Stimulated activated CD4-positive, alpha-beta T cell treated with anti-CD3 and anti-CD28 coated beads, Interleukin-4, amount 100 ng/mL, for 4 hours (primary cell): ENCODE measurements at regions not wholly inside any gene's neighbourhood (a gene's known extent, or its start where the extent isn't known, plus 50 kb on each side); places are given as distances from the start of the nearest gene placed in this dataset.
"Not testable (repeated sequence)": the region's sequence is repeated elsewhere in the genome, so short reads cannot be mapped to it uniquely, and the experiment has no call there.

ENCODE experiments used
- DNase-seq, 2 experiments: peaks; one replicate each; pipeline ENCODE4 v3.0.0-alpha.2; 2020

DNA sequence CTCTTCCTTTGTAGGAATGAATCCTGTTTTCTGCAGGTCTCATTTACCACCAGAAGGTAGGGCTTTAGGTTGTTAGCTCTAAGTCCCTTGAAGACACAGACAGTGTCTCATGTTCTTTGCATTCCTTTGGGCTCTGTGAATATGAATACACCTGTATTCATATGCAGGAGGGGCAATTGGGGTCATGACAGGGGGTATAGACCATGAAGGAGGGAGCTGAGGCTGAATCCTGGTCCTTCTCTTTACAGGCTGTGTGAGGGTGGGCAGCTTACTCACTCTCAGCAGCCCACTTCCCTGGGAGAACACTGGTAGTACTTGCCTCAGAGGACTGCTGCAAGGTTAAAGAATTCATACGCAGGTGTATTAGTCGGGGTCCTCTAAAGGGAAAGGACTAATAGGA lies 267.2 kb upstream of the MGMT start:
- DNase-seq = no peak

DNA sequence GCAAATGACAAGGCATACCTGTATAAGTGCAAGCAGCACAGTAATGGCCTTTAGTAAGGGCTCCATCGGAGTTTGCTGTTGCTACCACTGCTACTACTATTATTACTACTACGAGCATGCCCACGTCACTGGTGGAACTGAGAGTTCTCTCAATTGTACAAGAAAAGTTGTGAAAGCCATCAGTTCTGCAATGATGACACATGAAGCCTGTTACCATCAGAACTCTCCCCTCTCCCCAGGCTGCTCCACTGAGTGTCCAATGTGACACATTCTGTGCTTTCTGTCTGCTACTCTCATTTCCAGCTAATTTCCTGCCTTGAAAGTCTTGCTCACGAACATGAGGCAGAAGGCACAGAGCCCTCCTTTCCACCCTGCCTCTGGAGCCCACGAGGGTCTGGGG lies 263.2 kb upstream of the MGMT start:
- no peak for DNase-seq

DNA sequence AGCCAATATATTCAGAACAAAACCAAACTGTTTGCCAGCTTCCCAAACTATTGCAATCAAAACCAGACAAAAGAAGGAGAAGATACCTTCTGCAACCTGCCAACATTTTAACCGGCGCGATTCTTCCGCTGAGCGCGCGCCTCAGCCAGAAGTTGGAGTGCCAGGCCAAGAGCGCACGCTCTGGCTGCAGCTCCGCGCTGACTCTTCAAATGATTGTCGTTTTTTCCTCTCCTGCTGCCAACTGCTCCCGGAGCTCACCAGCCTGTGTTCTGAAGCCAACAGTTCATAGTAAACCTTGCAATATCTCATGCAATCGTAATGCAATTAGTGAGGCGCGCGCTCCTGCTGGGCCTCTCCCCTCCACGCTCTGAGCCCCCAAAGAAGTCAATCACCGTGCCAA lies 259.7 kb upstream of the MGMT start:
- no peak for DNase-seq

DNA sequence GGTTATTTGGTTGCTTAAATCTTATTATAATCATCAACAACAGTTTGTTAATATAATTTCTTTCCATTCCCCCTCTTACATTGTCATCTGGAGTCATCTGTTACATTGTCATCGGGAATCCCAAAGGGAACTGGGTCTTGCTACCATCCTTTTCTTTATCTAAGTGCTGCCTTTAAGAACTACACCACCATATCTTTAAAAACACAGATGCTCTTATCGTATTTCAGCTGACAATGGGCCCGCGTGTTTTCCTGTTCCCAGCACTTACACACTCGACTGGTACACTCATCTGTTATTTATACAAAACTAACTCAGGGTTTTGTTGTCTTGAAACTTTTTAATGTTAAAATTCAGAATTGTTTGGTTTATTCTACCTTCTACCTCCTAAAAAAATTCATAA lies 256.2 kb upstream of the MGMT start:
- no peak for DNase-seq

DNA sequence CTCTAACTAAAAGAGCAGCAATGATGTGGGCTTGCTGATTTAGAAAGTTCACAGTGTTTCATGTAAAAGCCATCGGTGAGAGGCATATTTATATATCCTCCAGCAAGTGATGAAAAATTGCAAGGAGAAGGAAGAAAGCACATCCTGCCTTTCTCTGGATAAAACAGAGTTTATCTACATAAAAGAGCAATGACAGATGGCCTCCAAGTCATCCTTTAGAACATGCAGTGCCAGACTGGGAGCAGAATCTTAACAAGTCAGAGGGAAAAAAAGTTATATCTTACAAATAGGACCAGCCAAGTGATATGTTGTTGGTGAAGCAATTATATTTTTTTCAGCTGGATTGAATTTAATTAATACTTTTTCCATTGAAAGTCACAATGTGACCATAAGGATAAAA lies 253.8 kb upstream of the MGMT start:
- no peak for DNase-seq

DNA sequence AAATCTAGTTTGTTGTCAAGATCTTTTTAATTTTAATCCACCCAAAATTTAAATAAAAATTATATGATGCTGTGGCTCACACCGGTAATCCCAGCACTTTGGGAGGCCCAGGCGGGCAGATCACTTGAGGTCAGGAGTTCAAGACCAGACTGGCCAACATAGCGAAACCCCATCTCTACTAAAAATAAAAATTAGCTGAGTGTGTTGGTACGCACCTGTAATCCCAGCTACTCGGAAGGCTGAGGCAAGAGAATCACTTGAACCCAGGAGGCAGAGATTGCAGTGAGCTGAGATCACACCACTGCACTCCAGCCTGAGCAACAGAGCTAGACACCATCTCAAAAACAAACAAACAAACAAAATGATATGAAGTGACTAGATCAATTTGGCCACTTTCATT lies 253.0 kb upstream of the MGMT start:
- not testable (repeated sequence) for DNase-seq

DNA sequence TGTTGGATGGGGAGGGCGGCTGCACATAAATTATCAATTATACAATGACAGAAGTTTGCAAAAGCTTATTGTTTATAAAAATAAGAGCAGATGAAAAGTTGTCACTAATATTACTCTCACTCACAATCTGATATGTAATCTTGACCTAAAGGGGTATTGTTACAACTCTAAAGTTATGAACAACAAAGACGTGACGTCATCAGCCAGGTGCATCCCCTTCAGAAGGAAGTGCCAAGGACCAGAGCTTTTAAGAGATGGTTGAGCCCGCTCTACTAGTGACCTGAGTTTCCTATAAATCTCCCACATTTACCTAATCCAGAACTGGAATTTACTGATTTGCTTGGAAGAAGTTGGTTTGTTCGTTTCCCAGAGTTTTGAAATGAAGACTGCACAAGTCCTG lies 247.7 kb upstream of the MGMT start:
- DNase-seq = no peak

DNA sequence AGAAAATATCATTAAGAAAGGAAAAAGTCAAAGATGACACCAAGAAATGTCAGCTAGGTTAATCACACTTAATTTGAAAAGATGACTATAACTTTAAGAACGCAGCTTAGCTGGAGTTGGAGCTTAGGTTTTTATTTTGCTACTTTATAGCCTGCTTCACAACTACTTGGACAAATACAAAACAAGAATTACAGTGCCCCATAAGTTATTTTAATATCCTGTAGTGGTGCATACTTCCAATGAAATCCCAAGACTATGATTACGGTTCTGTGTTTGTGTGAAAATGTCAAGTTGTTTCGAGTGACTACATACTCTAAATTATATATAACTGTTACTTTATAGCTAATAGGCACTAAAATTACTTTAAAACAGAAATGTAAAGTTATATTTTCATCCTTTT lies 244.6 kb upstream of the MGMT start:
- DNase-seq = no peak

DNA sequence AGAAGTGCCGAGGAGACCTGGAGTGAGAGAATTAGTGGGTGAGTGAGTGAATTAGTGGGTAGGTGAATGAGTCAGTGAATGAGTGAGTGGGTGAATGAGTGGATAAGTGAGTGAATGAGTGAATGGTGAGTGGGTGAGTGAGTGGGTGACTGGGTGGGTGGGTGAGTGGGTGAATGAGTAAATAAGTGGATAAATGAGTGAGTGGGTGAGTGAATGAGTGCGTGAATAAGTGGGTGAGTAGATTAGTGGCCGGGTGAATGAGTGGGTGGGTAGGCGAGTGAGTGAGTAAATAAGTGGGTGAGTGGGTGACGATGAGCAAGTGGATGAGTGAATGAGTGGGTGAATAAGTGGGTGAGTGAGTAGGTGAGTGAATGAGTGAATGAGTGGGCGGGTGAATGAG lies 243.7 kb upstream of the MGMT start:
- no peak for DNase-seq

DNA sequence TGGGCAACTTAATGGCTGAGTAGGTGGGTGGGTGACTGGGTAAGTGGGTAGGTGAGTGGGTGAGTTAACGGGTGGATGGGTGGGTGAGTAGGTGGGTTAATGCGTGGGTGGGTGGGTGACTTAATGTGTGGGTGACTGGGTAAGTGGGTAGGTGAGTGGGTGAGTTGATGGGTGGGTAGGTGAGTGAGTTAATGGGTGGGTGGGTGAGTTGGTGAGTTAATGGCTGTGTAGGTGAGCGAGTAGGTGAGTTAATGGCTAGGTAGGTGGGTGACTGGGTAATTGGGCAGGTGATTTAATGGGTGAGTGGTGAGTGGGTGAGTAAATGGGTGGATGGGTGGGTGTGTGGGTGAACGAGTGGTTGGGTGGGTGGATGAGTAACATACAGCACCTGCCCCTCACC lies 243.0 kb upstream of the MGMT start:
- DNase-seq = no peak

DNA sequence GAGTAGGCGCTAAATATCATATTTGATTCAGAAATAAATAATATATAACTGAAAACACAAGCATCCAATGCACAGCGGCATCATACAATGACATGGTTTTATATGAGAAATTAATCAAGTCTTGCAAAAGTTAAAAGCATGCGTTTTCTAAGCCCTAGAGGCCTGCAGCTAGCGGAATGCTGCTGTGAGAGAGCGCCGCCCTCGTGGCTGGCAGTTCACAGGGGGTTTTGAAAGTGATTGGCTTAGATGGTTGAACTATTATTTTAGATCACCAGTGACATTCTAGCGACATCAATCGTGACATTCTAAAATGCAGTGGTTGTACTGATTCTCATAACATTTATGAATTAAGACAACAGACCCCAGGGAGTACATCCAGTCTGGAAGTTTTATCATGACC lies 235.2 kb upstream of the MGMT start:
- DNase-seq = no peak

DNA sequence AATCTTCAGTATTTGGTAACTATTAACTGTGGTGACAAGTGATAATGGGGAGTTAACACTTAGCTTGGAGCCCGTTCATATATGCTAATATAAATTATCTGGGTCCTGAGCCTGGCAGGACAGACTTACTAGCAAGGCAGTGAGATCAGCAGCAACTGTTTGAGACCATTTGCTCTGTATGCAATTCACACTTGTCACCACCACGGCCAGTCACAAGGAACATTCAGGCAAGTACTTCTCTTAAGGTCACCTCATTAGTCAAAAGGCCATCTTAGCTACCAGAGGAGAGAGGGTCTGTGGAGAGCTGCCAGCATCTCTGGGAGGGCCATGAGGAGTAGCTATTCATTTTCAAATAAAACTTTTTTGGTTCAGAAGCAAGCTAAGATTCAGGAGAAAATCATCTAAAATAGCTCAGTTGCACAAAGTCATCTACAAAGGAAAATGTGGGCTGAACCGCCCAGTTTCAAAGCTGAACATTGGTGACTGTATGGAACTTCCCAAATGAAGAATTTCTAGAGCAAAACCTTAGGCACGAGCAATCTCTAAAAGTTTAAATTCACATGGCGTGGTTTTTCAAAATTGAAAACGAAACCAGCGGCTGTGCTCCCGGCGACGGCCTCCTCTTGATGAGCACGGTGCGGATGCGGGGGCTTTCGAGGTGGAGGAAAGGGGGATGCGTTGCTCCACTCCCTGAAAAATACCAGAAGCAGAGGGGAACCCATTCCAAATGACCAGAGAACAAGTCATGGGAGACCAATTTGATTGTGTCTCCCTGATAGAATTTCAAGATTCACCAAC lies 233.5 kb upstream of the MGMT start:
- no peak for DNase-seq

DNA sequence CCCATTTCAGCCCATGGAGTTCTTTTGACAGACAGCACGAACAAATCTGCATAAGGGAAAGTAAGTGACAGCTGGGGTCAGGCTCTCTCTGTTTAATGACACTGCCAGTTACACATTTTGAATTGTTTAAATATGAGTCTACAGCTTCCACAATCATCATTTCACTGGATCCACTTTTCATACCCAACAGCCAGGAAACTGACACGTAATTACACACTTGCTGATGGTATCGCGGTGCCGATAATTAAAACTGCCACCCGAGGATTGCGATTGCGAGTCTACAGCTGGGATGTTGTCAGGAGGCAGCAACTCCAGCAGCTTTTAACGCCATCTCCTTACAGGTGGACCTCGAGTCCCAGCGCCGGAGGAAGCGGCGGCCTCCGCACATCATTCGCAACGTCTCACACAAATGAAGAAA lies 230.8 kb upstream of the MGMT start:
- no peak for DNase-seq

DNA sequence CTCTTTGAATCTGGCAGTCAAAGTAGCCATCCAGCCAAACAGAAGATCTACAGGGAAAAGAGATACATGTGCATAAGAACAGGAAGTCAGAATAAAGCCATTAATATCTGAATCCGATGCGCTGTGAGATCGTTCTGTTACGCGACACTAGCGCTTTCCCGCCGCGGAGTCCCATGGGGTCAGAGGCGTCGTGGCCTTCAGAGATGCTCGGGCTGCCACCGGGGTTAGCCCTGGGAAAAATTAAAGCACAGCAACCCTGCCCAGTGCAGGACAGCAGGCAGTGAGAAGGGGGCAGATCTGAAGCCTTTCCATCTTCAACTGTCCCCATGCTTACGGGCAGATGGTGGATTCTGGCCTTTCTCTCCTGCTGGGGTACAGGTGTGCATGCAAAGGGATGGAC lies 225.6 kb upstream of the MGMT start:
- DNase-seq = no peak

DNA sequence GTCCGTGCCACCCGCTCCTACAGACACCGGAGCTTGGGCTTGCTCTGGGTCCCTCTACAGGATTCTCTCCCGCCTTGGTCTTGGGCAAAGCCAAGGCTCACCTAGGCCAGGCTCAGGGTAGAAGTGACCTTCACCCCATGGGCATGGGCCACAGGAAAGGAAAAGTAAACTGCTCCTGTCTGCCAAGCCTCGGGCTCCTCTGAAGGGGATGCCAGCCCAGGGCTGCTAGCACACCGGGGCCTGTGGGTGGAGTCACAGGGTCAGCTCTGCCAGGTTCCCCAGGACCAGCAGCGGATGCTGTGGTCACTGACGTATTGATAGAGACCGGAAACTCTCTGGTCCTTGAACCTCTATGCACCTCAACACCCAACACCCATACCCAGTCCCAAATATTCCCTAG lies 222.7 kb upstream of the MGMT start:
- DNase-seq = no peak

DNA sequence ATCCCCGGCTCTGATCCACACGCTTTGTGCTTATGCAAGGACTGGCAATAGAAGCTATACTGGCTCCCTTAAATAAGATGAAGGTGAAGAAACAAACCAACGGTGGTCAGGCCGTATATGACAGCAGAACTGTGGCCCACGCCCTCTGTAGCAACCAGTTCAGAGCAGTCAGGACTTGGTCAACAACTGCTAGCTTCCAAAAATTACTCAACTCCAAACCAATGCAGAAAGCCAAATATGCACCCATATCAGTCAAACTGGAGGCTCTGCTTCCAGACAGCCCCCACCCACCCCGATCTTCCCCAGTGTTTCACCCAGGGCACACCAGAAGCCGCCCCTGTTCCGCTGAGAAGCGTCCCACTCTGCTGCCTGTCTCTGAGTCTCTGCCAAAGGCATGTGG lies 222.3 kb upstream of the MGMT start:
- no peak for DNase-seq

DNA sequence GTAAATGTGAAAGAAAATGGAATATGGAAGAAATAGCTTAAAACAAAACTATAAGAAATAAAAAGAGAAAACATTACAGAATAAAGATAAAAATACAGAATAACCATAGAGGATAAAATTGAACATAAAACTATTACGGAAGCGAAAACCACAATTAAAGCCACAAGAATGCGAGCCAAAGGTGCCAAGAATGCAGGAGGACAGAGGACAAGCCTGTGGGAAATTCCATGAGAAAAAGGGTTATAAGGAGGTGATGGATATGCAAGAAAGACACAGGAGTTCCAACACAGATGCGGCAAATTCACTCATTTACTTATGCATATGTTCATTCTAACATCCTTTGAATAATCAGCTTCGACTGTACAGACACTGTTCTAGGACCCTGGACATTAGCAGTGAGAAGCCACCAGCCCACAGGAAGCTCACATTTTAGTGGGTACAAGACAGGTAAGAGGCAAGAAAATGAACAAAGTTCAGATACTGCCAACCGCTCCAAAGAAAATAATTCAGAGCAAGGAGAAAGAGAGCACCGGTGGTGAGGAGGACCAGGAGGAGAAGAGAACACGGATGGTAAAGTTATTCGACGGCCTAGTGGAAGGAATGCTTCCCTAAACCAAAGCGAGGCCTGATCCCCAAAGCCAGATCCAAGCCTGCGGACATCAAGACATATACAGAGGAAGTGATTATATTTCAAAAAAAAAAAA lies 213.7 kb upstream of the MGMT start:
- DNase-seq = no peak

DNA sequence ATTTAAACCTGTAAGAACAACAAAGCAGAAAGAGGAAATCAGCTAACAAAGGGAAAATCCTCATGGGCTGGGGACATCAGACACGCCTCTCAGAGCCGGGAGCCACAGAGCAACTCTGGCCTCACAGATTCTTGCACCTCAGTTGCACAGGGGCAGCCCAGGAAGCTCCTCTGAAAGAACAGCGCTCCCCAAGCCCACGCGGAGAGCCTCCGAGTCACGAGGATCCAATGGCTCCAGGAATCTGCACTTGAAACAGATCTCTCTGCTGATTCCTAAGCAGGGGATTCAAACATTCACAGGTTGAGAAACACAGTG lies 213.2 kb upstream of the MGMT start:
- DNase-seq = no peak

DNA sequence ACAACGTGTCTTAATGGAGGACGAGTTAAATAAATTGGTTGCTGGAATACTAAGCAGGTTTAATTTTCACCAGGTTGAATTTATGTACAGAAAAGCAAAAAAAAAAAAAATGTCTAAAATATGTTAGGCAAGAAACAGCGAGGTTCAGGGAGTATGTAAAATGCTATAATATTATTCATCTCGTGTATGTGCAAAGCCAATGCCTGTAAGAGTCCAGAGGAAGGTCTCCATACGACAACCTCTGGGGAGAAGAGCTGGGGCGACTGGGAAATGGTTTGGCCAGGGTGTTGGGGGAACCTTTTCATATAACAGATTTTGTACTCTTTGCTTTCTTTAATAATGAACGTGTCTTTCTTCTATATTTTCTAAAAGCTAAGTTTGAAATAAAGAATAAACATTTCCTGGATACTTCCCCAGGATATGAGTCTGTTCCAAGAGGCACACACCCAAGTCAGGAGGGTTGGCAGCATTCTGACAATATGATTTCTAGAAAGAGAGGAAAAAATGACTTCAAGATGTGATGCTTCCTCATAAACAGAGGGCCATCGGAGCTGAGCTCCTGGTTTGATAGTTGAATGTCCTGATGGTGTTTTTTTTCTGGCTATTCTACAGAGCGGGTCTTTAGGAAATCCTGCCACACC lies 208.6 kb upstream of the MGMT start:
- no peak for DNase-seq

DNA sequence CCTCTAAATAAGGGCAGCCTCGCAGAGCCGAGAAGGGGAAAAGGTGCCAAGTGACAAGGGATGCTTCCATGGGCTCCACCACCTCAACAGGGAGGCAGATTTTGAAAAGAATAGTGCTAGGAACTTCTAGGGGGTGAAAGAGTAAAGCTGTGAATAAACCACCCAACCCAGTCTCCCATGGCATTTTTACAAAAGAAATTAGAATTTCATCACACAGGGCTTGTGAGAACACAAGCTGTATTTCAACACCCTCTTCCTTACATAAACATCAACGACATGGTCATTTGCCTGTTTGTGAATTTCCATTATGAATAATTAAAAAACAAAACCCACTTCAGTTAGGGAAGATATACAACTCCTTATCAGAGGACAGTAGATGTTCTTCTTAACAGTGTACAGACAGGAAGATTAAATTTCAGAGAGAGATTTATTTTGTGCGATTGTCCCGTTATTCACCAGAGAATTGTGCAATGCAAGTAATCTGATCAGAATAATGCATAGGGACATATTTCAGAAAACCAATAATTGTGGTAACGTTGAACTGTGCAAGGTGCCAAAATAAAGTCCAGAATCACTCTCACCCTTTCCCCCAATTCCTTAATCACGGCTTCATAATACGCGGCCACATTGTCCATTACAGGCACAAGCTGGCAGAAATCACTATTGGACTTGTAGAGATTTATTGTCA lies 207.8 kb upstream of the MGMT start:
- no peak for DNase-seq

DNA sequence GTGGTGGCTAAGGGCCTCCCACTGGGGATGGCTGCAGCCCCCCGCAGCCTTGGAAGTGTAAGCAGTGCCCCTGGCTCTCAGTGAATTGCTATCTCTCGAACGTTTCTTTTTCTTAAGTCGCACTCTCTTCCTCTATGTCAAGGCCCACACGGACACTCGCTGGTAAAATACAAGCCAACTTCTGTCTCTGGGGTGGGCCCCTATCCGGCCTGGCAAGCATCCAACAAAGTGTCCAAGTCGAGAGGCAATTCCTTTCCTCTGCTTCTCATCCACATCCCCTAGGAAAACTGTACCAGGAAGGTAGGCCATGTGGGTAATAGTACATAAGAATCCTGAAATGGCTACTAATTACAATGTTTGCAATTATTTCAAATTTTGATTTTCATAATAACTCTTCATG lies 194.9 kb upstream of the MGMT start:
- DNase-seq = no peak

DNA sequence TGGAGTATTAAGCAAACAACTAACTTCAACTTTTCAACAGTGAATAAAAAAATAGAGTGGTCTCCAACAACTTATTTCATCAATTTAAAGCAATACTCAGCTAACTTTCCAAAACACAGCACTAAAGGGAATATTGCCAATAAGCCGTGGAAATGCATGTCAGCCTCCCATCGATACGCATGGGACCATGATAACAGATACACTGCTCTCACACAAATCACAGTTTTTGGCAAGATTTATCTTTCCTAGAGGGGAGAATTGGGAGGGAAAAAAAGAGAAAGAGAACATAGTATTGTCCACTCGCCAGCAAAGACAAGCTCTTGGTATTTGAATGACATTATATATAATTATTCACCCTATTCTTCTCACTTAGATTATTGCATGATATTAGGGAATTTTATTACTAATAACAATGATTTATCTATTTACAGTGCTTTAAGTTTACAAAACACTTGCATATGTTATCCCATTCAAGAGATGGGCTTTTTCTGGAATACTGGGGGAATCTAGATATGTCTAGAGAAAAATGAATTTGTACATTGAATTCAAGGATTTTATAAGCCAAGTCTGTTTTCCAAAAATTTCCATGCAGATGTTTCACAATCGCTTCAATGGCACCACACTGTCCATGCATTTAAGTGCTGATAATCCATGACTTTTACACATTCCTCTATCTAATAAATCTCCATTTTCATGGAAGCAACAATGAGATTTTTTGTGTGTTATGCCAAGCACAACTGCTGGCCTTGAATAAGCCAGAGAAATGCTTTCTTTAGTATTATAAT lies 194.0 kb upstream of the MGMT start:
- DNase-seq = no peak

DNA sequence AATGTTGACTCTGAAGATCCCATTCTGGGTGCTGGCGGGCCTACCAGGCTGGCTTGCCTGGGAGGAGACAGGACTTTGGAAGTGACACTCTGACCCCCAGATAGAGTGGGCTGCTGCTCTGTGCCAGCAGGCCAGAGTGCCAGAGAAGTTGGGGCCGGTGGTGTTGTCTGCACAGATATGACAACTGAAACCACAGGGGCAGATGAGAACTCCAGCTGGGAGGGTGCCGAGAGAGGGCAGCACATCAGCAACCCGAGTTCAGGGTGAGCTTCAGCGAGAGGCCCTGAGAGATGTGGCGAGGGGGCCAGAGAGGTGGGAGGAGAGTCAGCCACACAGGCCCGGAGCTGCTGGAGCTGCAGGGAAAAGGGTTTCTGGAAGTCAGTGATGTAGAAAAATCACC lies 193.2 kb upstream of the MGMT start:
- DNase-seq = no peak
